ENCODE measurements at regions not wholly inside any gene's neighbourhood (a gene's known extent, or its start where the extent isn't known, plus 50 kb on each side); places are given as distances from the start of the nearest gene placed in this dataset.

GRCh38 chr16:79375351-79375750 is 225.2 kb downstream of the MAF start:
- no peaks in the 10 kb centered on the region for H3K4me1 Mint-ChIP-seq
- H3K36me3 Mint-ChIP-seq, result peaks cover 0 to 3% of the 10 kb centered on the region in 2 donors
- no peak for DNase-seq
- no peak overlapping the region for H3K27ac Mint-ChIP-seq
- no peak overlapping the region for H3K4me3 Mint-ChIP-seq
- peaks cover 11 to 12% of the 10 kb centered on the region in 2 donors for H3K9me3 Mint-ChIP-seq
- no peak for ATAC-seq (replicated peaks)
- H3K27me3 Mint-ChIP-seq, result peaks cover 21 to 44% of the 10 kb centered on the region in 2 donors

- no peak overlapping the region for H3K4me3 Mint-ChIP-seq
- DNase-seq, result no peak
- H3K36me3 Mint-ChIP-seq, result peaks cover 0 to 3% of the 10 kb centered on the region in 2 donors
- no peak for ATAC-seq (replicated peaks)
- no peak overlapping the region for H3K27ac Mint-ChIP-seq
- peaks cover 16 to 36% of the 10 kb centered on the region in 2 donors for H3K27me3 Mint-ChIP-seq
- peaks cover 9 to 12% of the 10 kb centered on the region in 2 donors for H3K9me3 Mint-ChIP-seq
- no peaks in the 10 kb centered on the region for H3K4me1 Mint-ChIP-seq
Observed at GRCh38 chr16:79372503-79373184, 227.9 kb downstream of the MAF start.

GRCh38 chr16:79370736-79371135 is 229.8 kb downstream of the MAF start:
- Mint-ChIP-seq H3K27ac (no peak overlapping the region), H3K4me1 (no peaks in the 10 kb centered on the region), H3K36me3 (peaks cover 0 to 3% of the 10 kb centered on the region in 2 donors), H3K9me3 (peaks cover 7 to 12% of the 10 kb centered on the region in 2 donors), H3K4me3 (no peak overlapping the region), H3K27me3 (peaks cover 16 to 28% of the 10 kb centered on the region in 2 donors)
- DNase-seq (no peak), ATAC-seq (replicated peaks) (no peak)

GRCh38 chr16:79369796-79370195 is 230.7 kb downstream of the MAF start:
- H3K4me1 Mint-ChIP-seq, result no peaks in the 10 kb centered on the region
- H3K36me3 Mint-ChIP-seq, result peaks cover 0 to 3% of the 10 kb centered on the region in 2 donors
- no peak overlapping the region for H3K27ac Mint-ChIP-seq
- peaks cover 12 to 30% of the 10 kb centered on the region in 2 donors for H3K27me3 Mint-ChIP-seq
- DNase-seq (no peak), ATAC-seq (replicated peaks) (no peak)
- no peak overlapping the region for H3K4me3 Mint-ChIP-seq
- H3K9me3 Mint-ChIP-seq, result peaks cover 9 to 17% of the 10 kb centered on the region in 2 donors

GRCh38 chr16:79367822-79368221 is 232.7 kb downstream of the MAF start:
- DNase-seq, result no peak
- H3K4me3 Mint-ChIP-seq, result no peak overlapping the region
- no peaks in the 10 kb centered on the region for H3K4me1 Mint-ChIP-seq
- ATAC-seq (replicated peaks), result no peak
- no peak overlapping the region for H3K27ac Mint-ChIP-seq
- peaks cover 14 to 42% of the 10 kb centered on the region in 2 donors for H3K27me3 Mint-ChIP-seq
- peaks cover 10 to 13% of the 10 kb centered on the region in 2 donors for H3K9me3 Mint-ChIP-seq
- H3K36me3 Mint-ChIP-seq, result peaks cover 0 to 3% of the 10 kb centered on the region in 2 donors

- Mint-ChIP-seq H3K27ac (no peak overlapping the region), H3K4me3 (no peak overlapping the region), H3K4me1 (no peaks in the 10 kb centered on the region), H3K9me3 (peaks cover 10 to 13% of the 10 kb centered on the region in 2 donors), H3K27me3 (peaks cover 16 to 42% of the 10 kb centered on the region in 2 donors), H3K36me3 (peaks cover 0 to 3% of the 10 kb centered on the region in 2 donors)
- ATAC-seq (replicated peaks) (no peak), DNase-seq (no peak)
Observed at GRCh38 chr16:79366635-79367034, 233.9 kb downstream of the MAF start.

- Mint-ChIP-seq H3K9me3 (peaks cover 4 to 6% of the 10 kb centered on the region in 2 donors), H3K36me3 (peaks cover 0 to under 1% of the 10 kb centered on the region in 2 donors), H3K27ac (no peak overlapping the region), H3K4me1 (no peaks in the 10 kb centered on the region), H3K4me3 (no peak overlapping the region), H3K27me3 (peaks cover 13 to 40% of the 10 kb centered on the region in 2 donors)
- no peak for DNase-seq
- no peak for ATAC-seq (replicated peaks)
Observed at GRCh38 chr16:79365702-79366101, 234.8 kb downstream of the MAF start.

- Mint-ChIP-seq H3K4me1 (no peaks in the 10 kb centered on the region), H3K9me3 (peaks cover 4 to 5% of the 10 kb centered on the region in 2 donors), H3K4me3 (no peak overlapping the region), H3K27me3 (peaks cover 23 to 40% of the 10 kb centered on the region in 2 donors), H3K36me3 (no peaks in the 10 kb centered on the region), H3K27ac (no peak overlapping the region)
- ATAC-seq (replicated peaks) (no peak), DNase-seq (no peak)
Observed at GRCh38 chr16:79363484-79363883, 237.1 kb downstream of the MAF start.

- peaks cover 23 to 39% of the 10 kb centered on the region in 2 donors for H3K27me3 Mint-ChIP-seq
- H3K36me3 Mint-ChIP-seq, result no peaks in the 10 kb centered on the region
- no peak overlapping the region for H3K4me3 Mint-ChIP-seq
- ATAC-seq (replicated peaks) (no peak), DNase-seq (no peak)
- H3K27ac Mint-ChIP-seq, result no peak overlapping the region
- no peaks in the 10 kb centered on the region for H3K4me1 Mint-ChIP-seq
- peaks cover 4 to 5% of the 10 kb centered on the region in 2 donors for H3K9me3 Mint-ChIP-seq
Observed at GRCh38 chr16:79363035-79363434, 237.5 kb downstream of the MAF start.

GRCh38 chr16:79362300-79362970 is 238.1 kb downstream of the MAF start:
- Mint-ChIP-seq H3K4me3 (no peak overlapping the region), H3K4me1 (no peaks in the 10 kb centered on the region), H3K36me3 (no peaks in the 10 kb centered on the region), H3K27ac (no peak overlapping the region), H3K9me3 (peaks cover 4 to 5% of the 10 kb centered on the region in 2 donors), H3K27me3 (peaks cover 23 to 39% of the 10 kb centered on the region in 2 donors)
- ATAC-seq (replicated peaks) (no peak), DNase-seq (no peak)

GRCh38 chr16:79361132-79361751 is 239.3 kb downstream of the MAF start:
- no peaks in the 10 kb centered on the region for H3K36me3 Mint-ChIP-seq
- DNase-seq (no peak), ATAC-seq (replicated peaks) (no peak)
- H3K9me3 Mint-ChIP-seq, result peaks cover 4 to 5% of the 10 kb centered on the region in 2 donors
- H3K4me1 Mint-ChIP-seq, result no peaks in the 10 kb centered on the region
- no peak overlapping the region for H3K27ac Mint-ChIP-seq
- H3K27me3 Mint-ChIP-seq, result peaks cover 23 to 43% of the 10 kb centered on the region in 2 donors
- no peak overlapping the region for H3K4me3 Mint-ChIP-seq

GRCh38 chr16:79360267-79360666 is 240.3 kb downstream of the MAF start:
- Mint-ChIP-seq H3K36me3 (no peaks in the 10 kb centered on the region), H3K9me3 (peaks cover 1% of the 10 kb centered on the region in 2 donors), H3K4me3 (no peak overlapping the region), H3K27me3 (peaks cover 27 to 47% of the 10 kb centered on the region in 2 donors), H3K4me1 (no peaks in the 10 kb centered on the region), H3K27ac (no peak overlapping the region)
- ATAC-seq (replicated peaks) (no peak), DNase-seq (no peak)

- DNase-seq (no peak), ATAC-seq (replicated peaks) (no peak)
- H3K9me3 Mint-ChIP-seq, result no peaks in the 10 kb centered on the region
- H3K27ac Mint-ChIP-seq, result no peak overlapping the region
- no peak overlapping the region for H3K4me3 Mint-ChIP-seq
- peaks cover 36 to 47% of the 10 kb centered on the region in 2 donors for H3K27me3 Mint-ChIP-seq
- no peaks in the 10 kb centered on the region for H3K36me3 Mint-ChIP-seq
- no peaks in the 10 kb centered on the region for H3K4me1 Mint-ChIP-seq
Observed at GRCh38 chr16:79359082-79359481, 241.5 kb downstream of the MAF start.

- Mint-ChIP-seq H3K4me1 (no peaks in the 10 kb centered on the region), H3K36me3 (no peaks in the 10 kb centered on the region), H3K4me3 (no peak overlapping the region), H3K27ac (no peak overlapping the region), H3K27me3 (peaks cover 30 to 47% of the 10 kb centered on the region in 2 donors), H3K9me3 (no peaks in the 10 kb centered on the region)
- DNase-seq (no peak), ATAC-seq (replicated peaks) (no peak)
Observed at GRCh38 chr16:79358188-79358587, 242.3 kb downstream of the MAF start.

Measured in stimulated activated naive B cell treated with anti-CD40 and anti-IgM and Interleukin-4, amounts not matched to agents 10 μg/mL and 1 μg/mL and 100 μg/mL, for 72 hours (primary cell).